Endodermal cell (in vitro differentiated cells): ENCODE measurements at regions not wholly inside any gene's neighbourhood (a gene's known extent, or its start where the extent isn't known, plus 50 kb on each side); places are given as distances from the start of the nearest gene placed in this dataset.

Source experiments
- DNase-seq: peaks from one replicate; pipeline ENCODE4 v3.0.0-alpha.2; 2017
- H3K27ac ChIP-seq: 2 replicates; pipeline ENCODE4 v1.5.1; 2013; ENCODE audit warnings: mild to moderate bottlenecking, low read depth, low read length, moderate library complexity
- H3K27me3 ChIP-seq: 2 replicates; pipeline ENCODE4 v1.6.1; 2013; ENCODE audit warnings: mild to moderate bottlenecking, low read length, moderate library complexity; ENCODE audit not compliant: insufficient read depth, control insufficient read depth, poor library complexity, severe bottlenecking
- H3K36me3 ChIP-seq: 2 replicates; pipeline ENCODE4 v1.7.0; 2013; ENCODE audit warnings: mild to moderate bottlenecking, low read length, moderate library complexity; ENCODE audit not compliant: control insufficient read depth, insufficient read depth
- H3K4me1 ChIP-seq: one replicate; pipeline ENCODE4 v1.7.0; 2013; ENCODE audit warnings: low read length; ENCODE audit not compliant: control insufficient read depth, insufficient read depth
- H3K4me3 ChIP-seq: 2 replicates; pipeline ENCODE4 v1.5.1; 2013; ENCODE audit warnings: mild to moderate bottlenecking, low read length, moderate library complexity
- H3K9ac ChIP-seq: 2 replicates; pipeline ENCODE4 v1.6.1; 2013; ENCODE audit warnings: mild to moderate bottlenecking, low read length, moderate library complexity; ENCODE audit not compliant: poor library complexity, severe bottlenecking; ENCODE audit errors: extremely low read depth
- H3K9me3 ChIP-seq: 2 replicates; pipeline ENCODE4 v1.6.1; 2013; ENCODE audit warnings: mild to moderate bottlenecking, low read length, moderate library complexity; ENCODE audit not compliant: control insufficient read depth
- H3K27ac Mint-ChIP-seq: 2 replicates; pipeline ENCODE4 v1.8.0; 2020; ENCODE audit warnings: mixed read lengths
- H3K27me3 Mint-ChIP-seq: 2 replicates; pipeline ENCODE4 v1.8.0; 2021; ENCODE audit warnings: mild to moderate bottlenecking, mixed read lengths; ENCODE audit not compliant: insufficient read depth
- H3K36me3 Mint-ChIP-seq: 2 replicates; pipeline ENCODE4 v1.8.0; 2020; ENCODE audit warnings: low read depth, mixed read lengths
- H3K4me1 Mint-ChIP-seq: 2 replicates; pipeline ENCODE4 v1.8.0; 2020; ENCODE audit warnings: mixed read lengths
- H3K4me3 Mint-ChIP-seq: 2 replicates; pipeline ENCODE4 v1.8.0; 2020; ENCODE audit warnings: mild to moderate bottlenecking, moderate library complexity, mixed read lengths
- H3K9me3 Mint-ChIP-seq: 2 replicates; pipeline ENCODE4 v1.8.0; 2020; ENCODE audit warnings: mild to moderate bottlenecking, mixed read lengths
- CTCF ChIP-seq: fragments of 200-600 bp; sonication (generic); conservative IDR thresholded peaks from 2 replicates; pipeline ENCODE4 v1.5.0; 2021; ENCODE audit warnings: antibody characterized with exemption, mild to moderate bottlenecking
- WGBS, 2 experiments: methylation state at CpG; one replicate each; pipeline versions ENCODE4 v1.1.5 to v1.1.7; 2013; ENCODE audit warnings: missing lambda C conversion rate in 2 of 2, mixed read lengths in 1 of 2; ENCODE audit not compliant: insufficient coverage in 1 of 2, insufficient read length in 1 of 2; 5-methylcytosine and 5-hydroxymethylcytosine counted together

GRCh38 chr2:34308140-34308539, 709.0 kb upstream of the FAM98A start:
- Mint-ChIP-seq H3K9me3 (no peaks in the 10 kb centered on the region), H3K27me3 (no peaks in the 10 kb centered on the region), H3K4me1 (peaks cover 5% of the 10 kb centered on the region), H3K4me3 (no peak overlapping the region), H3K36me3 (no peaks in the 10 kb centered on the region), H3K27ac (peak overlapping the region; percentile 40)
- no peak for TF ChIP-seq CTCF
- Histone ChIP-seq H3K9me3 (no peaks in the 10 kb centered on the region), H3K9ac (no peak overlapping the region), H3K4me1 (no peaks in the 10 kb centered on the region), H3K36me3 (no peaks in the 10 kb centered on the region), H3K27me3 (no peaks in the 10 kb centered on the region), H3K27ac (no peak overlapping the region), H3K4me3 (no peak overlapping the region)
- DNase-seq = no peak
- 92 to 100% methylated on average over 1 to 2 of the region's 2 CpGs for WGBS, 2 experiments

- peaks cover 5% of the 10 kb centered on the region for H3K4me1 Mint-ChIP-seq
- H3K27ac ChIP-seq = no peak overlapping the region
- no peaks in the 10 kb centered on the region for H3K9me3 Mint-ChIP-seq
- H3K4me1 ChIP-seq = no peaks in the 10 kb centered on the region
- H3K36me3 ChIP-seq = no peaks in the 10 kb centered on the region
- no peaks in the 10 kb centered on the region for H3K9me3 ChIP-seq
- no peaks in the 10 kb centered on the region for H3K27me3 Mint-ChIP-seq
- TF ChIP-seq CTCF = no peak
- WGBS, 2 experiments = 0 to 44% methylated on average over 1 to 2 of the region's 4 CpGs
- no peak overlapping the region for H3K9ac ChIP-seq
- DNase-seq = no peak
- no peaks in the 10 kb centered on the region for H3K27me3 ChIP-seq
- no peak overlapping the region for H3K27ac Mint-ChIP-seq
- H3K4me3 ChIP-seq = no peak overlapping the region
- no peaks in the 10 kb centered on the region for H3K36me3 Mint-ChIP-seq
- H3K4me3 Mint-ChIP-seq = no peak overlapping the region
Observed at GRCh38 chr2:34307636-34308035, 708.5 kb upstream of the FAM98A start.

- no peak for DNase-seq
- no peaks in the 10 kb centered on the region for H3K9me3 ChIP-seq
- Mint-ChIP-seq H3K9me3 (no peaks in the 10 kb centered on the region), H3K4me3 (no peak overlapping the region), H3K27me3 (no peaks in the 10 kb centered on the region), H3K36me3 (no peaks in the 10 kb centered on the region), H3K27ac (no peak overlapping the region), H3K4me1 (peaks cover 5% of the 10 kb centered on the region)
- no peak overlapping the region for H3K4me3 ChIP-seq
- H3K9ac ChIP-seq = no peak overlapping the region
- H3K36me3 ChIP-seq = no peaks in the 10 kb centered on the region
- H3K27ac ChIP-seq = no peak overlapping the region
- H3K4me1 ChIP-seq = no peaks in the 10 kb centered on the region
- TF ChIP-seq CTCF = no peak
- H3K27me3 ChIP-seq = no peaks in the 10 kb centered on the region
Observed at GRCh38 chr2:34306745-34307144, 707.6 kb upstream of the FAM98A start.
